Osteoblast (primary cell): ENCODE measurements at regions not wholly inside any gene's neighbourhood (a gene's known extent, or its start where the extent isn't known, plus 50 kb on each side); places are given as distances from the start of the nearest gene placed in this dataset.

Source experiments
- DNase-seq: peaks from one replicate; pipeline ENCODE4 v3.0.0; 2011; ENCODE audit warnings: low spot score, mixed read lengths; ENCODE audit not compliant: insufficient read length; ENCODE audit errors: missing footprints
- H2AFZ ChIP-seq: 2 replicates; pipeline ENCODE4 v1.6.0; 2011; ENCODE audit warnings: mild to moderate bottlenecking, low read length
- H3K27ac ChIP-seq: 2 replicates; pipeline ENCODE4 v1.5.1; 2011; ENCODE audit warnings: mild to moderate bottlenecking, low read depth, low read length, moderate library complexity
- H3K27me3 ChIP-seq: 2 replicates; pipeline ENCODE4 v1.6.0; 2012; ENCODE audit warnings: mild to moderate bottlenecking, control low read depth, inconsistent platforms, low read length, moderate library complexity; ENCODE audit not compliant: insufficient read depth
- H3K36me3 ChIP-seq: 2 replicates; pipeline ENCODE4 v1.5.1; 2011; ENCODE audit warnings: mild to moderate bottlenecking, low read length, control low read depth, moderate library complexity; ENCODE audit not compliant: insufficient read depth
- H3K4me1 ChIP-seq: 2 replicates; pipeline ENCODE4 v1.5.1; 2011; ENCODE audit warnings: mild to moderate bottlenecking, low read length, control low read depth, moderate library complexity; ENCODE audit not compliant: insufficient read depth
- H3K4me2 ChIP-seq: 2 replicates; pipeline ENCODE4 v1.6.0; 2011; ENCODE audit warnings: mild to moderate bottlenecking, low read length; ENCODE audit not compliant: insufficient read depth
- H3K4me3 ChIP-seq: fragments of 200-600 bp; sonication (generic); 3 replicates; pipeline ENCODE4 v1.5.1; 2012; ENCODE audit warnings: mild to moderate bottlenecking, low read length, inconsistent platforms; ENCODE audit not compliant: insufficient read depth
- H3K79me2 ChIP-seq: 2 replicates; pipeline ENCODE4 v1.6.0; 2012; ENCODE audit warnings: mild to moderate bottlenecking, low read length, control low read depth, inconsistent platforms; ENCODE audit not compliant: insufficient read depth
- H3K9me3 ChIP-seq: 2 replicates; pipeline ENCODE4 v1.5.1; 2011; ENCODE audit warnings: low read depth, low read length, control low read depth
- H4K20me1 ChIP-seq: 2 replicates; pipeline ENCODE4 v1.6.0; 2012; ENCODE audit warnings: mild to moderate bottlenecking, low read length, control low read depth; ENCODE audit not compliant: insufficient read depth
- CTCF ChIP-seq: IDR thresholded peaks from 2 replicates; pipeline ENCODE4 v1.5.1; 2011; ENCODE audit warnings: mild to moderate bottlenecking, low read depth, low read length, moderate library complexity; ENCODE audit errors: extremely low read depth

DNA sequence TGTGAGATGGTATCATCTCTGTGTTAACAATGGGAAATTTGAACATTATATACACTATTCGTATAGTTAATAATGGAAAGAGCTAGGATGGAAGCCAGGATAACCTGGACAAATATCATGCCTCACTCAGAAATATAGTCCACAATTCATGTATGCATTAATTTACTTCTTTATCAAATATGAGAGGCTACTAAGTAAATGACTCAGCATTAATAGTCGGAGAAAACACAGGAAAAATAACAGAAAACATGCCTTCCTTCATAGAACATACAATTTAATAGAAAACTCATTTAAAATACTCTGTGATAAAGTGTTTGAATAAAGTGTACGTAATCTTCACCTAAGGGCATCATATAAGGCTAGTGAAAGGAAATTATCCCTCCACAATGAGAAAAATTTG lies 383.4 kb upstream of the SLITRK5 start:
- no peak for TF ChIP-seq CTCF
- H3K9me3 ChIP-seq, result no peaks in the 10 kb centered on the region
- H3K4me3 ChIP-seq, result no peak overlapping the region
- H3K36me3 ChIP-seq, result no peaks in the 10 kb centered on the region
- DNase-seq, result peak; percentile 15
- H4K20me1 ChIP-seq, result no peaks in the 10 kb centered on the region
- H3K27ac ChIP-seq, result no peak overlapping the region
- H3K4me1 ChIP-seq, result no peaks in the 10 kb centered on the region
- H3K79me2 ChIP-seq, result no peaks in the 10 kb centered on the region
- no peaks in the 10 kb centered on the region for H3K27me3 ChIP-seq
- H2AFZ ChIP-seq, result no peak overlapping the region
- no peak overlapping the region for H3K4me2 ChIP-seq

DNA sequence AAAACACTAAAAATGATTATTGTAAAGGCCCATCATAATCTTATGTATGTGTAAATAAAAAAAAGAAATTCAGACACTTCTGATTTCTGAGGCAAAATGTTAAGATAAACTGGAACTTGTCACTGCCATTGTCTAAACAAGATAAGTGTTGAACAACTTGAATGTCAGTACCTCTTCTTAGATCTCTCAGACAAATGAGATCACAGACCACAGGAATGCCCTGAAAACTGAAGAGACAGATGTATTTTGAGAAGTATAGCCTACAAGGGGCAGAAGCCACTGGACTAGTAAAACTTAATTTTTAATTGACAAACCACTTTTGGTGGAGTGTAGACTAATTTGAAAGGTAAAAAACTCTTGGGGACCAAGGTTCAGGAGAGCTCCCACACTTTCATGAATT lies 375.5 kb upstream of the SLITRK5 start:
- no peak for TF ChIP-seq CTCF
- Histone ChIP-seq H3K9me3 (peaks cover 4% of the 10 kb centered on the region), H3K27me3 (no peaks in the 10 kb centered on the region), H3K4me1 (no peaks in the 10 kb centered on the region), H3K36me3 (no peaks in the 10 kb centered on the region), H3K27ac (no peak overlapping the region), H3K4me3 (no peak overlapping the region), H2AFZ (no peak overlapping the region), H4K20me1 (no peaks in the 10 kb centered on the region), H3K79me2 (no peaks in the 10 kb centered on the region), H3K4me2 (no peak overlapping the region)
- DNase-seq, result no peak

DNA sequence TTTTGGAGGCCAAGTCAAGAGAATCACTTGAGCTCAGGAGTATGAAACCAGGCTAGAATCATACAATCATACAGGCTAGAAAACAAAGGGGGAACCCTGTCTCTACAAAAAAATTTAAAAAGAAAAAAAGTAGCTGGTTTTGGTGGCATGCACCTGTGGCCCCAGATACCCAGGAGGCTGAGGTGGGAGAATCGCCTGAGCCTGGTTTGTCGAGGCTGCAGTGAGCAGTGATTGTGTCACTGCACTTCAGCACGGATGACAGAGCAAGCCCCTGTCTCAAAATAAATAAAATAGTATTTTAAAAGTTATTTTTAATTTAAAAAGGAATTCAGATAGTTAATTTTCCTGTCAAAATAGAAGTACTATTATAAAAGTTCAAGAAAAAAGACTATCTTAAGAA lies 369.1 kb upstream of the SLITRK5 start:
- Histone ChIP-seq H4K20me1 (no peaks in the 10 kb centered on the region), H3K79me2 (no peaks in the 10 kb centered on the region), H3K27ac (no peak overlapping the region), H2AFZ (no peak overlapping the region), H3K4me3 (no peak overlapping the region), H3K4me1 (no peaks in the 10 kb centered on the region), H3K27me3 (no peaks in the 10 kb centered on the region), H3K36me3 (no peaks in the 10 kb centered on the region), H3K9me3 (no peaks in the 10 kb centered on the region), H3K4me2 (no peak overlapping the region)
- no peak for TF ChIP-seq CTCF
- DNase-seq, result no peak

- peak; percentile 31 for DNase-seq
- no peak overlapping the region for H3K27ac ChIP-seq
- no peak overlapping the region for H3K4me2 ChIP-seq
- H3K4me3 ChIP-seq, result no peak overlapping the region
- H2AFZ ChIP-seq, result no peak overlapping the region
- H3K79me2 ChIP-seq, result no peaks in the 10 kb centered on the region
- no peaks in the 10 kb centered on the region for H4K20me1 ChIP-seq
- no peaks in the 10 kb centered on the region for H3K9me3 ChIP-seq
- no peaks in the 10 kb centered on the region for H3K4me1 ChIP-seq
- H3K27me3 ChIP-seq, result no peaks in the 10 kb centered on the region
- H3K36me3 ChIP-seq, result no peaks in the 10 kb centered on the region
- no peak for TF ChIP-seq CTCF
Observed at GRCh38 chr13:87302931-87303330, 368.2 kb upstream of the SLITRK5 start.
